ENCODE measurements at regions not wholly inside any gene's neighbourhood (a gene's known extent, or its start where the extent isn't known, plus 50 kb on each side); places are given as distances from the start of the nearest gene placed in this dataset.
"Not testable (repeated sequence)": the region's sequence is repeated elsewhere in the genome, so short reads cannot be mapped to it uniquely, and the experiment has no call there.

GRCh38 chr10:78210976-78211375 is 177.3 kb downstream of the RPS24 start:
- no peak for DNase-seq (ENCODE audit: low spot score)

- peak; percentile 60 for DNase-seq (ENCODE audit: low spot score)
These were observed 177.9 kb downstream of the RPS24 start for GRCh38 chr10:78211561-78212051.

- DNase-seq (ENCODE audit: low spot score): no peak
These were observed 178.6 kb downstream of the RPS24 start for GRCh38 chr10:78212060-78212785.

GRCh38 chr10:78212786-78213175 is 179.1 kb downstream of the RPS24 start:
- DNase-seq (ENCODE audit: low spot score): no peak

GRCh38 chr10:78214955-78215354 is 181.3 kb downstream of the RPS24 start:
- DNase-seq (ENCODE audit: low spot score): no peak

- DNase-seq (ENCODE audit: low spot score): peak; percentile 47
These were observed 182.0 kb downstream of the RPS24 start for GRCh38 chr10:78215645-78216044.

GRCh38 chr10:78217336-78217735 is 183.7 kb downstream of the RPS24 start:
- no peak for DNase-seq (ENCODE audit: low spot score)

GRCh38 chr10:78218798-78219490 is 185.3 kb downstream of the RPS24 start:
- no peak for DNase-seq (ENCODE audit: low spot score)

GRCh38 chr10:78219568-78219967 is 185.9 kb downstream of the RPS24 start:
- not testable (repeated sequence) for DNase-seq (ENCODE audit: low spot score)

GRCh38 chr10:78220781-78221180 is 187.1 kb downstream of the RPS24 start:
- DNase-seq (ENCODE audit: low spot score): no peak

GRCh38 chr10:78222096-78222790 is 188.6 kb downstream of the RPS24 start:
- DNase-seq (ENCODE audit: low spot score): no peak

GRCh38 chr10:78223088-78223487 is 189.4 kb downstream of the RPS24 start:
- no peak for DNase-seq (ENCODE audit: low spot score)

- DNase-seq (ENCODE audit: low spot score): no peak
These were observed 190.9 kb downstream of the RPS24 start for GRCh38 chr10:78224602-78225001.

GRCh38 chr10:78225594-78225993 is 191.9 kb downstream of the RPS24 start:
- no peak for DNase-seq (ENCODE audit: low spot score)

- no peak for DNase-seq (ENCODE audit: low spot score)
These were observed 195.8 kb downstream of the RPS24 start for GRCh38 chr10:78229489-78229888.

- no peak for DNase-seq (ENCODE audit: low spot score)
These were observed 196.4 kb downstream of the RPS24 start for GRCh38 chr10:78229950-78230675.

- DNase-seq (ENCODE audit: low spot score): no peak
These were observed 197.7 kb downstream of the RPS24 start for GRCh38 chr10:78231327-78231726.

- no peak for DNase-seq (ENCODE audit: low spot score)
These were observed 198.3 kb downstream of the RPS24 start for GRCh38 chr10:78231939-78232338.

- no peak for DNase-seq (ENCODE audit: low spot score)
These were observed 202.9 kb downstream of the RPS24 start for GRCh38 chr10:78236416-78237015.

GRCh38 chr10:78237951-78238350 is 204.3 kb downstream of the RPS24 start:
- not testable (repeated sequence) for DNase-seq (ENCODE audit: low spot score)

GRCh38 chr10:78247266-78247665 is 213.6 kb downstream of the RPS24 start:
- no peak for DNase-seq (ENCODE audit: low spot score)

- no peak for DNase-seq (ENCODE audit: low spot score)
These were observed 214.2 kb downstream of the RPS24 start for GRCh38 chr10:78247821-78248220.
